ENCODE measurements at regions not wholly inside any gene's neighbourhood (a gene's known extent, or its start where the extent isn't known, plus 50 kb on each side); places are given as distances from the start of the nearest gene placed in this dataset.

DNA sequence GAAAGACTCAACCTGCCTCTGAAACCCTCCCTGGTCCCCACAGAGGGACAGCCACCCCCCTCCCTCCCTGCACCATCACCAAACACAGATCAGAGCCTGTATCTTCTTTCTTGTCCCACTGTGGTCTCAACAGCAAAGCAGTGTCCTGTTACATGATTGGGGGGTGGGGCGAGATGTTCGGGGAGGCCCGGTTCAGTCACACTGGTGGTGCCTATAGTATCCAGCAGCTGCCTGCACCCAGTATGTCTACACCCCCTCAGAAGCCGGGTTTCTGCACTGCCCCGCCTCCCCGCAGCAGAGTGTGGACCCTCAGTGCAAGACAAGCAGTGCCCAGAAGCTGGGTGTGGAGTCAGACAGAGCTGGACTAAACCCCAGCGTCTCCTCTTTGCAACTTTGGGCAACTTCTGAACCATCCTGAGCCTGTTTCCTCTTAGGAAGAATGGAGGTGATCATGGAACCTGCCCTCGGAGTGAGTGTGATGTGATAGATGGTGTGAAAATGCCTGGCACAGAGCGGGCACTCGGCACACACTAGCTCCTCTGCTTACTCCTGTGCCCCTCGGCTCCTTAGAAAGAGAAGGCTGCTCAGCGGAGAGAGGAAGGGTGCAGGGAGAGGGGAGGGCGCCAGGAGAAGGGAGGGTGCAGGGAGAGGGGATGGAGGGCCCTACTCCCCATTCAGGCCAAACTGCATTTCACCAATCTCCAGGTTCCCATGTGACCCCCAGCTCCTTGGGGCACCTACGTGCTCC is 84.0 kb upstream of the TNRC6C start (continued):
- TF ChIP-seq POU5F1 (IDR thresholded peaks at IDR 0.05; ENCODE audit: low read depth, low read length), result no peak
- no peak for TF ChIP-seq POLR2AphosphoS5 (IDR thresholded peaks at IDR 0.05; ENCODE audit: low read depth, low read length)
- TF ChIP-seq TCF12 (IDR thresholded peaks at IDR 0.05; ENCODE audit: low read depth, low read length), result no peak
- TF ChIP-seq ZNF274 (IDR thresholded peaks at IDR 0.05; ENCODE audit: borderline replicate concordance, extremely low read depth, low read length), result no peak
